IMR-90 (cell line): ENCODE measurements at regions not wholly inside any gene's neighbourhood (a gene's known extent, or its start where the extent isn't known, plus 50 kb on each side); places are given as distances from the start of the nearest gene placed in this dataset.

Source experiments
- ATAC-seq: fragments of 200-7000 bp; cut with Tn5 transposase; 2 replicates; pipeline ENCODE4 v1.9.1; 2020; ENCODE audit warnings: low read depth, mild to moderate bottlenecking, moderate library complexity
- BruUV-seq: library from RNA; stranded (reverse); fragments of 400-500 nt; replicated peaks from 2 replicates; lab custom pipeline; 2021; lab: Mats Ljungman, UMichigan
- CTCF ChIA-PET: fragments of 300-600 bp; formaldehyde crosslinking; extraction: SDS; loops from one replicate; lab custom pipeline; 2021; ENCODE audit warnings: antibody characterized with exemption; lab: Yijun Ruan, JAX
- POLR2A ChIA-PET: fragments of 300-600 bp; sonication (Branson Sonifier 250); formaldehyde crosslinking; loops from one replicate; lab custom pipeline; 2022; ENCODE audit warnings: antibody characterized with exemption; ENCODE audit not compliant: unreplicated experiment; lab: Charles Lee
- DNase-seq: peaks from one replicate; pipeline ENCODE4 v3.0.0; 2013
- H2AFZ ChIP-seq: replicated peaks from 2 replicates; pipeline ENCODE3; 2013; ENCODE audit warnings: low read length, mild to moderate bottlenecking; ENCODE audit not compliant: poor library complexity
- H2AK5ac ChIP-seq: 2 replicates; pipeline ENCODE4 v1.6.1; 2013; ENCODE audit warnings: low read depth, low read length, inconsistent platforms
- H2AK9ac ChIP-seq: replicated peaks from 2 replicates; pipeline ENCODE3; 2013; ENCODE audit warnings: mild to moderate bottlenecking, low read depth, low read length, moderate library complexity; ENCODE audit not compliant: poor library complexity
- H2BK120ac ChIP-seq: 2 replicates; pipeline ENCODE4 v1.6.1; 2013; ENCODE audit warnings: low read depth, low read length, inconsistent platforms
- H2BK15ac ChIP-seq: 3 replicates; pipeline ENCODE4 v1.6.1; 2013; ENCODE audit warnings: low read depth, low read length, inconsistent platforms
- H2BK20ac ChIP-seq: 2 replicates; pipeline ENCODE4 v1.6.1; 2013; ENCODE audit warnings: low read depth, mild to moderate bottlenecking, inconsistent platforms, low read length, moderate library complexity
- H2BK5ac ChIP-seq: 2 replicates; pipeline ENCODE4 v1.6.1; 2013; ENCODE audit warnings: mild to moderate bottlenecking, low read depth, low read length, inconsistent platforms; ENCODE audit not compliant: poor library complexity, severe bottlenecking
- H3K14ac ChIP-seq: replicated peaks from 2 replicates; pipeline ENCODE4 v1.6.1; 2013; ENCODE audit warnings: low read depth, low read length, inconsistent platforms
- H3K18ac ChIP-seq: 2 replicates; pipeline ENCODE4 v1.6.1; 2013; ENCODE audit warnings: low read depth, low read length, control low read depth
- H3K23ac ChIP-seq: 2 replicates; pipeline ENCODE4 v1.6.1; 2013; ENCODE audit warnings: low read depth, low read length, inconsistent platforms
- H3K27ac ChIP-seq: 2 replicates; pipeline ENCODE4 v1.5.1; 2013; ENCODE audit warnings: mild to moderate bottlenecking, control low read depth, low read length; ENCODE audit not compliant: insufficient read depth
- H3K27me3 ChIP-seq: 2 replicates; pipeline ENCODE4 v1.6.1; 2013; ENCODE audit warnings: low read length; ENCODE audit not compliant: control insufficient read depth, insufficient read depth
- H3K36me3 ChIP-seq: 2 replicates; pipeline ENCODE4 v1.6.1; 2013; ENCODE audit warnings: low read length, mixed read lengths; ENCODE audit not compliant: control insufficient read depth, insufficient read depth
- H3K4ac ChIP-seq: 2 replicates; pipeline ENCODE4 v1.6.1; 2013; ENCODE audit warnings: low read depth, low read length, inconsistent platforms
- H3K4me1 ChIP-seq: 2 replicates; pipeline ENCODE4 v1.6.1; 2013; ENCODE audit warnings: low read length, mixed read lengths; ENCODE audit not compliant: control insufficient read depth, insufficient read depth
- H3K4me2 ChIP-seq: 2 replicates; pipeline ENCODE4 v1.6.1; 2013; ENCODE audit warnings: low read depth, mild to moderate bottlenecking, control low read depth, low read length, moderate library complexity
- H3K4me3 ChIP-seq: 2 replicates; pipeline ENCODE4 v1.5.1; 2013; ENCODE audit warnings: low read depth, mild to moderate bottlenecking, control low read depth, low read length, moderate library complexity; ENCODE audit not compliant: insufficient read depth
- H3K56ac ChIP-seq: 2 replicates; pipeline ENCODE4 v1.6.1; 2013; ENCODE audit warnings: low read length, inconsistent platforms; ENCODE audit not compliant: insufficient read depth; ENCODE audit errors: extremely low read depth
- H3K79me1 ChIP-seq, 2 experiments: 2 replicates each; pipeline ENCODE4 v1.6.1; 2013; ENCODE audit warnings: low read length in 2 of 2, inconsistent platforms in 1 of 2, low read depth in 1 of 2
- H3K9ac ChIP-seq: 2 replicates; pipeline ENCODE4 v1.6.1; 2013; ENCODE audit warnings: low read depth, low read length, control low read depth
- H3K9me1 ChIP-seq: 2 replicates; pipeline ENCODE4 v1.6.1; 2013; ENCODE audit warnings: low read length, inconsistent platforms; ENCODE audit not compliant: insufficient read depth
- H3K9me3 ChIP-seq: 2 replicates; pipeline ENCODE4 v1.6.1; 2013; ENCODE audit warnings: low read length; ENCODE audit not compliant: control insufficient read depth, insufficient read depth
- H4K20me1 ChIP-seq: 2 replicates; pipeline ENCODE4 v1.6.1; 2013; ENCODE audit warnings: low read length, inconsistent platforms; ENCODE audit not compliant: insufficient read depth
- H4K5ac ChIP-seq: 2 replicates; pipeline ENCODE4 v1.6.1; 2013; ENCODE audit warnings: mild to moderate bottlenecking, low read depth, low read length, control low read depth
- H4K8ac ChIP-seq, 2 experiments: 2 replicates each; pipeline ENCODE4 v1.6.1; 2013; ENCODE audit warnings: low read depth in 2 of 2, low read length in 2 of 2, control low read depth in 1 of 2, inconsistent platforms in 1 of 2
- H4K91ac ChIP-seq: 2 replicates; pipeline ENCODE4 v1.6.1; 2013; ENCODE audit warnings: low read depth, low read length, inconsistent platforms; ENCODE audit not compliant: insufficient read depth
- BHLHE40 ChIP-seq: fragments of 150-350 bp; IDR thresholded peaks from 2 replicates; pipeline ENCODE4 v1.6.1; 2016; ENCODE audit warnings: mild to moderate bottlenecking, low read depth, low read length
- CEBPB ChIP-seq: IDR thresholded peaks from 2 replicates; pipeline ENCODE4 v1.6.1; 2012; ENCODE audit warnings: low read depth, low read length, improper control_type of control experiment
- CTCF ChIP-seq: conservative IDR thresholded peaks from 2 replicates; pipeline ENCODE4 v1.5.1; 2012; ENCODE audit warnings: mild to moderate bottlenecking, low read depth, low read length, improper control_type of control experiment
- MAFK ChIP-seq: IDR thresholded peaks from 2 replicates; pipeline ENCODE4 v1.6.1; 2012; ENCODE audit warnings: low read depth, low read length, improper control_type of control experiment
- MAZ ChIP-seq: IDR thresholded peaks from 2 replicates; pipeline ENCODE4 v1.6.1; 2012; ENCODE audit warnings: low read depth, mild to moderate bottlenecking, low read length, improper control_type of control experiment, moderate library complexity, borderline replicate concordance
- MXI1 ChIP-seq: IDR thresholded peaks from 2 replicates; pipeline ENCODE4 v1.6.1; 2012; ENCODE audit warnings: low read depth, mild to moderate bottlenecking, low read length, moderate library complexity, borderline replicate concordance
- NFE2L2 ChIP-seq: fragments of 150-350 bp; IDR thresholded peaks from 2 replicates; pipeline ENCODE4 v1.6.1; 2016; ENCODE audit warnings: low read depth, mild to moderate bottlenecking, low read length
- RAD21 ChIP-seq: IDR thresholded peaks from 2 replicates; pipeline ENCODE4 v1.6.1; 2012; ENCODE audit warnings: low read length, improper control_type of control experiment
- RCOR1 ChIP-seq: IDR thresholded peaks from 2 replicates; pipeline ENCODE4 v1.6.1; 2012; ENCODE audit warnings: mild to moderate bottlenecking, low read length, improper control_type of control experiment; ENCODE audit not compliant: insufficient replicate concordance
- SMC3 ChIP-seq: fragments of 150-350 bp; IDR thresholded peaks from 2 replicates; pipeline ENCODE4 v1.6.1; 2016; ENCODE audit warnings: low read depth, mild to moderate bottlenecking, antibody characterized with exemption, low read length, moderate library complexity
- USF2 ChIP-seq: fragments of 150-350 bp; IDR thresholded peaks from 2 replicates; pipeline ENCODE4 v1.6.1; 2017; ENCODE audit warnings: mild to moderate bottlenecking, antibody characterized with exemption, low read length, low read depth
- WGBS, 2 experiments: methylation state at CpG; one replicate each; pipeline versions ENCODE4 v1.1.5 to v1.1.7; 2013; ENCODE audit warnings: missing lambda C conversion rate in 2 of 2; ENCODE audit not compliant: insufficient read length in 1 of 2; ENCODE audit errors: extremely low coverage in 2 of 2; 5-methylcytosine and 5-hydroxymethylcytosine counted together
- dilution Hi-C: fragments of 300-500 bp; cut with HindIII; formaldehyde crosslinking; loops from one replicate; pipeline ENCODE4 v1.14.3; 2018; ENCODE audit warnings: low sequenced_read_pairs; ENCODE audit not compliant: unreplicated experiment
- in situ Hi-C: fragments of 300-500 bp; cut with MboI; formaldehyde crosslinking; loops from 3 replicates; pipeline ENCODE4 v1.14.3; 2019; ENCODE audit warnings: low sequenced_read_pairs, inconsistent platforms, mixed read lengths
- intact Hi-C: fragments of 100-400 bp; cut with micrococcal nuclease; formaldehyde crosslinking; loops from 2 replicates; pipeline ENCODE4 v1.10.0; 2022

DNA sequence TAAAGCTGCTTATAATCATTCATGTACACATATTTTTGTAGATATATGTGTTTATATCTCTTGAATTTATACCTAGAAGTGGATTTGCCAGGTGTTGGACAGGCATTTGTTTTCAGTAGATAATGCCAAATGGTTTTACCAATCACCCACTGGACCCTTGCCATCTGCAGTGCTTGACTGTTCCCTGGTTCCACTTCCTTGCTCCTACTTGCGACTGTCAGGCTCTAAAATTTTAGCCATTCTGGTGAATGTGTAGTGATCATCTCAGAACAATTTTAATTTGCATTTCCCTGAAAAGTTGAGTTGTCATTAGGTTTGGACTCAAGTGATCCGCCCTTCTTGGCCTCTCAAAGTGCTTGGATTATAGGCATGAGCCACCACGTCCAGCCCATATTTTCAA lies 122.4 kb upstream of the SLC34A2 start:
- WGBS, 2 experiments, result no CpG with 5 or more reads among the region's 3 CpGs
- Histone ChIP-seq H3K56ac (no peak overlapping the region), H3K79me1 (no peaks in the 10 kb centered on the region), H3K4me1 (no peaks in the 10 kb centered on the region), H3K4ac (no peak overlapping the region), H3K4me3 (no peak overlapping the region), H3K23ac (no peak overlapping the region), H3K9ac (no peak overlapping the region), H3K27ac (no peak overlapping the region), H3K9me3 (no peaks in the 10 kb centered on the region), H4K8ac (no peak overlapping the region), H3K9me1 (no peaks in the 10 kb centered on the region), H2AFZ (no peak overlapping the region), H2AK9ac (no peak overlapping the region), H4K20me1 (no peaks in the 10 kb centered on the region), H3K14ac (no peak overlapping the region), H3K27me3 (no peaks in the 10 kb centered on the region; the same call in 1 of the 2 replicates), H4K91ac (no peak overlapping the region), H2BK120ac (no peak overlapping the region), H3K4me2 (no peak overlapping the region), H2BK5ac (no peak overlapping the region), H3K18ac (no peak overlapping the region), H3K36me3 (no peaks in the 10 kb centered on the region), H4K5ac (no peak overlapping the region), H2AK5ac (no peak overlapping the region), H2BK20ac (no peak overlapping the region), H2BK15ac (no peak overlapping the region)
- TF ChIP-seq USF2, result no peak
- TF ChIP-seq RCOR1, result no peak
- TF ChIP-seq MXI1, result no peak
- no peak for TF ChIP-seq BHLHE40
- no peak for TF ChIP-seq MAZ
- TF ChIP-seq CEBPB, result no peak
- no peak for TF ChIP-seq CTCF
- no peak for TF ChIP-seq SMC3
- TF ChIP-seq NFE2L2, result no peak
- no peak for TF ChIP-seq RAD21
- TF ChIP-seq MAFK, result no peak
- DNase-seq (no peak), ATAC-seq (no peak)
- ChIA-PET POLR2A (no interaction called here), CTCF (interaction anchor here (1.1 kb wide), 1 partner anchor 9 kb away, joined by 4 read pairs; no protein-coding TSS in a partner anchor)
- in situ Hi-C loops (no loop called here), intact Hi-C loops (no loop called here), dilution Hi-C loops (no loop called here)
- no TSS peak for BruUV-seq
